HepG2 (cell line): ENCODE measurements at regions not wholly inside any gene's neighbourhood (a gene's known extent, or its start where the extent isn't known, plus 50 kb on each side); places are given as distances from the start of the nearest gene placed in this dataset.

Source experiments
- FOXM1 ChIP-seq: sonication (generic); formaldehyde crosslinking; IDR thresholded peaks from 2 replicates; pipeline ENCODE4 v1.5.0; 2020; ENCODE audit warnings: missing genetic modification reagents
- HMGA1 ChIP-seq: sonication (generic); formaldehyde crosslinking; conservative IDR thresholded peaks from 2 replicates; pipeline ENCODE4 v1.4.0; 2020; ENCODE audit warnings: missing genetic modification reagents
- HNF1A ChIP-seq, 2 experiments: sonication (generic) in 1 of 2; formaldehyde crosslinking in 1 of 2; IDR thresholded peaks; 2 replicates each; pipeline versions ENCODE4 v1.4.0 to v1.6.1; 2016 to 2020; ENCODE audit warnings: borderline replicate concordance in 1 of 2, low read depth in 1 of 2, mild to moderate bottlenecking in 1 of 2, missing genetic modification reagents in 1 of 2
- JARID2 ChIP-seq: sonication (generic); formaldehyde crosslinking; IDR thresholded peaks from 2 replicates; pipeline ENCODE4 v1.8.1; 2023; ENCODE audit warnings: missing genetic modification reagents, inconsistent platforms; ENCODE audit not compliant: insufficient replicate concordance
- KLF11 ChIP-seq: IDR thresholded peaks from 2 replicates; pipeline ENCODE4 v1.6.1; 2016; ENCODE audit warnings: missing compliant biosample characterization
- POGK ChIP-seq: sonication (generic); formaldehyde crosslinking; conservative IDR thresholded peaks from 2 replicates; pipeline ENCODE4 v1.8.0; 2022; ENCODE audit warnings: mild to moderate bottlenecking, moderate library complexity, missing genetic modification reagents
- SIN3B ChIP-seq: fragments of 150-350 bp; IDR thresholded peaks from 2 replicates; pipeline ENCODE4 v1.6.1; 2014; ENCODE audit warnings: low read length
- TAF15 ChIP-seq: fragments of 200-400 bp; formaldehyde crosslinking; IDR thresholded peaks from one replicate; pipeline ENCODE4 v1.6.1; 2018; ENCODE audit warnings: mild to moderate bottlenecking, low read depth, low read length; ENCODE audit not compliant: poor library complexity, severe bottlenecking
- ZNF496 ChIP-seq: sonication (generic); formaldehyde crosslinking; IDR thresholded peaks from 2 replicates; pipeline ENCODE4 v1.8.1; 2023; ENCODE audit warnings: mild to moderate bottlenecking, moderate library complexity, missing genetic modification reagents; ENCODE audit not compliant: insufficient replicate concordance
- ZNF552 ChIP-seq: sonication (generic); formaldehyde crosslinking; IDR thresholded peaks from 2 replicates; pipeline ENCODE4 v1.9.0; 2022; ENCODE audit warnings: missing genetic modification reagents, mild to moderate bottlenecking, borderline replicate concordance
- ZNF572 ChIP-seq: sonication (generic); formaldehyde crosslinking; IDR thresholded peaks from 2 replicates; pipeline ENCODE4 v1.5.1; 2020; ENCODE audit warnings: mild to moderate bottlenecking, missing genetic modification reagents
- ZNF713 ChIP-seq: sonication (generic); formaldehyde crosslinking; IDR thresholded peaks from 2 replicates; pipeline ENCODE4 v1.4.0; 2020; ENCODE audit warnings: mild to moderate bottlenecking, missing genetic modification reagents

- TF ChIP-seq POGK (CRISPR knock-in tag), result no peak
- TF ChIP-seq ZNF713 (CRISPR knock-in tag), result no peak
- TF ChIP-seq KLF11, result no peak
- no peak for TF ChIP-seq ZNF572
- no peak for TF ChIP-seq HMGA1 (CRISPR knock-in tag)
- TF ChIP-seq ZNF552, result no peak
- no peak for TF ChIP-seq HNF1A (IDR thresholded peaks at IDR 0.05; ENCODE audit: low read depth)
- TF ChIP-seq HNF1A (CRISPR knock-in tag; IDR thresholded peaks at IDR 0.05; ENCODE audit: borderline replicate concordance), result no peak
- TF ChIP-seq TAF15, result no peak
- no peak for TF ChIP-seq ZNF496
- no peak for TF ChIP-seq FOXM1 (CRISPR knock-in tag)
- TF ChIP-seq SIN3B, result no peak
- no peak for TF ChIP-seq JARID2 (CRISPR knock-in tag)
Observed at GRCh38 chr12:93081810-93082165, 152.7 kb upstream of the EEA1 start (continued).
